ENCODE measurements at regions not wholly inside any gene's neighbourhood (a gene's known extent, or its start where the extent isn't known, plus 50 kb on each side); places are given as distances from the start of the nearest gene placed in this dataset.
"Not testable (repeated sequence)": the region's sequence is repeated elsewhere in the genome, so short reads cannot be mapped to it uniquely, and the experiment has no call there.

DNA sequence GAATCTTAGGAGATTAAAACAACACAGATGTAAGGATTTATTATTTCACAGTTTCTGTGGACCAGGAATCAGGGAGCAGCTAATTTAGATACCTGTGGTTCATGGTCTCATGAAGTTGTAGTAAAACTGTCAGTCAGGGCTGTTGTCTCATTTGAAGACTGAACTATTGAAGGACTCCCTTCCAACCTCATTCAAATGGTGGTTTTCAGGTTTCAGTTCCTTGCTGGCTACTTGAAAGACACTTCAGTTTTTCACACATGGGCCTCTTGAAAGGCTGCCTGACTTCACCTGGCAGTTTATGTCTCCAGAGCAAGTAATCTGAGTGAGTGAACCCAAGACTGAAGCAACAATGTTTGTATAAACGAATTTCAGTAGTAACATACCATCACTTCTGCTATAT is 915.9 kb downstream of the PLA2G4A start:
- DNase-seq = no peak

DNA sequence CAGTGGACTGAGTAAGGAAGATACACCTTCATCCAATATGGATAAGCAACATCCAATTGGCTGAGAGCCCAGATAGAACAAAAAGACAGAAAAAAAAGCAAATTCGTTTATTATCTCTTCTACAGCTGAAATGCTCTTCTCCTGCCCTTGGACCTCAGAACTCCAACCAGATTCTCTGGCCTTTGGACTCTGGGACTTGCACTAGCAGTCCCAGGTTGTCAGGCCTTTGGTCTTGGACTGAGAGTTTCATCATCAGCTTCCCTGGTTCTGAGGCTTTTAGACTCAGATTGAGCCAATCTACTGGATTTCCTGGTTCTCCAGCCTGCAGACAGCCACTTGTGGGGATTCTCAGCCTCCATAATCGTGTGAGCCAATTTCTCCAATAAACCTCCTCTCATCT is 926.8 kb downstream of the PLA2G4A start:
- DNase-seq = no peak

DNA sequence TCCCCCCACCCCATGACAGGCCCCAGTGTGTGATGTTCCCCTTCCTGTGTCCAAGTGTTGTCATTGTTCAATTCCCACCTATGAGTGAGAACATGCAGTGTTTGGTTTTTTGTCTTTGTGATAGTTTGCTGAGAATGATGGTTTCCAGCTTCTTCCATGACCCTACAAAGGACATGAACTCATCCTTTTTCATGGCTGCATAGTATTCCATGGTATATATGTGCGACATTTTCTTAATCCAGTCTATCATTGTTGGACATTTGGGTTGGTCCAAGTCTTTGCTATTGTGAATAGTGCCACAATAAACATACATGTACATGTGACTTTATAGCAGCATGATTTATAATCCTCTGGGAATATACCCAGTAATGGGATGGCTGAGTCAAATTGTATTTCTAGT is 927.9 kb downstream of the PLA2G4A start:
- DNase-seq = not testable (repeated sequence)

DNA sequence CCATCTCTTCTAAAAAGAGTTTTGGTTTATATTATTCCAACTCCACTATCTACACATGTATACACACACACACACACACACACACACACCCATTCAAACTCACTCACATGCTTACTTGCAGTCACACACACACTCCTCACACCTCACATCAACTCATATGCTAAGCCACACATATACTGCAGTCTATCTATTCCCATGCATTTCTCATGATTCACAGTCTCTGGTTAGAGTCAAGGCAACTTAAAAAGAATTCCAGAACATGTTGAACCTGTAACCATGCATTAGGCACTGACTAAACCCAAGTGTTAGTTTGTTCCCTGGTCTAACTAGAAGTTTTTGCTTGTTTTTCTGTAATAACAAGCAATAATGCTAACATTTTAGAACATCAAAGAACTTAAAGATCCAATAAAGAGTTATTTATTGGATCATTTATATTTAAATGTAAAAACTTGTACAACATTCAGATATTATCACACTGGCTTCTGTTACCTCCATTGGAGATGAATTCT is 931.1 kb downstream of the PLA2G4A start:
- no peak for DNase-seq

DNA sequence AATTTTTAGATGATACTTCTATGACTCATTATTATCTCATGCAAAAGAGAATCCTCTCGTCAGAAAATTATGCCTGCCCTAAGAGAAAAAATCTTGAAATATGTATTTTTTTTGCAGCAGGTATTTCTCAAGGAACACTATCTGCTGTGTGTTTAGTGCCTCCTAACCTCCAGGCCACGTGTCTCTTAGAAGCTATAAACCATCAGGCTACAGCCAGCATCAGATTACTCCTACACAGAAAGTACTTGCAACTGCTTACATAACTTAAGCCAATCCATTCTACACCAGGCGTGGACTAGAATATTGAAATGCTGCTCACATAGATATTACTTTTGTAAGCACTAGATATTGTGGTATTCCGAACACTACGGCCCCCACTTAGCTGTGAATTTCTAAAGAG is 933.4 kb downstream of the PLA2G4A start:
- no peak for DNase-seq

DNA sequence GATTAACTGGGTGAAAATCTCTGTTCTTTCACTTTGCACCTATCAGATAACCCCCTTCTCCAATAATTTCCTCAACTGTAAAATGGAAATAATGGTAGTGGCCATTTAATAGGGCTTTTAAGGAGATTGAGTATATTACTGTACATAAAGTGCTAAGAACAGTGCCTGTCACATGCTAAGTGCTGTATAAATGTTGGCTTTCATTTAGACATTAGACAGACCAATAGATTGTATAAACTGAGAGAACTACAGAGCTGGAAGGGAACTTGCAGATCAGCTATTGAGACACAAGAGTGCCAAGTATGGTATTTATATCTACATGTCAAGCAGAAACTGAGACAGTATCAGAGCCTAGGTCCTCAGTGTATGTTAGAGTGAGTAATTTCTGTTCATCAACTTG is 934.7 kb downstream of the PLA2G4A start:
- no peak for DNase-seq

DNA sequence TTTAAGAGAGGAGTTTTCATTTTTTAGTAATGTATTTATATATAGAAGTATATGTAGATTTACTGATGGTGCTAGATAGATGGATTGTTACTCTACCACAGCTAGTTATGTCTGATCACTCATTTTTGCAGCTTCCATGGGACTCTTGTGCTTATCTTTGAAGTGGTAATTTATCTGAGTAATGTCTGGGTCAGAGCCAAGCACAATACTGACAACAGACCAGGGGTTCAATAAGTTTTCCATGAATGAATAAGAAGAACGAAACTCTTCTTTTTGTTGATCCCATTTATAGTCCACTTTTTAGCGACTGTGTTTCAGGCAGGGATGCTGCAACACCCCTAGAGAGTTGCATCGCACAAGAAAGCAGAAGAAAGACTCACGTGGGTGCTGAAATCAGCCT is 935.2 kb downstream of the PLA2G4A start:
- no peak for DNase-seq

DNA sequence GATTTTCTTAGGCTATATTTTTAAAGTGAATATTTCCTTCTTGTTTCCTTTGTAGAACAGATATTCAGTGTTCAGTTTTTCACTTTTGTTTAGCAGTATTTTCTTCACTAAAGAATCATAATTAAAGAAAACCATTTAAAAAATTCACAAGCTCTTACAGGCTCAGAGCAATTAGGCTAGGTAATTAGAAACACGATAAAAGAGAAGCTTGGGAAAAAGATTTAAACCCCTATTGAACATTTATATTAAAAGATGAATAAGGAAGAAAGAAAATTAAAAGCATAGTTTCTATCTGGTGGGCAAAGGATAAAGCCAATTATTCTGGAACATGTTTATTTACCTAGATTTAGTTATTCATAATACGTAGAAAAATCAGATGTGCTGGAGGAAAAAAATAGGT is 942.6 kb downstream of the PLA2G4A start:
- DNase-seq = no peak

DNA sequence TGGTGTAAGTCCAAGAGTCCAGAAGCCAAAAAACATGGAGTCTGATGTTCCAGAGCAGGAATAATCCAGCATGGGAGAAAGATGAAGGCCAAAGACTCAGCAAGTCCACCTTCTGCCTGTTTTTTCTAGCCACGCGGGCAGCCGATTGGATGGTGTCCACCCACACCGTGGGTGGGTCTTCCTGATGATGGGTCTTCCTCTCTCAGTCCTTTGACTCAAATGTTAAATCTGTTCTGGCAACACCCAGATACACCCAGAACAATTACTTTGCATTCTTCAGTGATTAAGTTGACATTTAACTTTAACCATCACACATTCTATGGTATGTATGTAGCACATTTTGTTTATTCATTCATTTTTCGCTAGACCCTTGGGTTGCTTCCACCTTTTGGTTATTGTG is 944.4 kb downstream of the PLA2G4A start:
- no peak for DNase-seq

DNA sequence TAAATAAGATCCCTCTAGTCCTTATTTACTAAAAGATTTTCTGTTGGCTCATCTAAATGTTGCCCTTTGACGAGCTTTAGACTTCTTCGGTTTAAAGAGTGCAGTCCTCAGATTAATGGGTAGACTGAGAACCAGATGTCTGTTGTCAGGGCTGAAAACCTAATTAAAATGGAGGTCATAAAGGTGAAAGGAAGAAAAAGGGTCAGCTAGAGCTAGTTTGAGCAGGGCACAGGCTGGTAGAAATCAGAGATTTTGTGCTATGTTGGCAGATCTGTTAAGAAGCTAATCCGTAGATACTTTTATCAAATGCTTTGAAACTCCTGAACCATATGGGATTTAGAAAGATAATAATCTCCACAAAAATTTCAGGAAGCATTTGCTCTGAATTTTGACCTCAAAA is 959.0 kb downstream of the PLA2G4A start:
- DNase-seq = no peak

DNA sequence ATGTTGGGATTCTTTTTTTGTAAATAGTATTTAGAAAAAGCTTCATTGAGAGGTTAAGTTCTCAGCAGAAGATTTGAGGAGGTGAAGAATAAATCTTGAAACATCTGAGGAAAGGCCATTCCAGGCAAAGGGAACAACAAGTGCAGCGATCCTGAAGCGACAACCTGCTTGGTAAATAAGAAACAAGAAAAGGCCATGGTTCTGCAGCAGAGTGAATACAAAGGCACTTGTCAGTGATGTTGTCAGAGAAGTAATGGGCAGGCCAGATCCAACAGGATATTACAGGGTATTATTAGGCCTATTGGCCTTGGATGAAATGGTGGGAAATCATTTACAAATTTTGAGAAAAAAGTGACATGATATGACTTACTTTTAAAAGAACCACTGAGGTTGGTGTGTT is 960.0 kb downstream of the PLA2G4A start:
- no peak for DNase-seq

DNA sequence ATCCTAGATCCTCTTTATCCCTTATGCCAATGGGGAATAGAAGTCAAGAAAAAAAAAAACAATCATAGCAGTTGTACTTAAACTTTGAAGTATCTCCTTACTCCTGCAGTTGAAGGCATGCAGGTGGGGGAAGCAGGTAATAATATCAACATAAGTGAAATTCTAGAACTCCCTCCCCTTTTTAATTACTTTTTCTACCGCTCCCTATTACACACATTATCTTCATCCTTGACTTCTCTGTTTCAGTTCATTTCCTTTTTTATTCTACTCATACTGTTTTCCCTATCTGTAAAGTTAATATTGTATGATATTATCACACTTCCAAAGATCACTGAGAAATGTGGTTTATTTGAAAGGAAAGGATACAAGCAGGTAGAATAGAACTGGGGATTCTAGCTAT is 962.0 kb downstream of the PLA2G4A start:
- DNase-seq = no peak

DNA sequence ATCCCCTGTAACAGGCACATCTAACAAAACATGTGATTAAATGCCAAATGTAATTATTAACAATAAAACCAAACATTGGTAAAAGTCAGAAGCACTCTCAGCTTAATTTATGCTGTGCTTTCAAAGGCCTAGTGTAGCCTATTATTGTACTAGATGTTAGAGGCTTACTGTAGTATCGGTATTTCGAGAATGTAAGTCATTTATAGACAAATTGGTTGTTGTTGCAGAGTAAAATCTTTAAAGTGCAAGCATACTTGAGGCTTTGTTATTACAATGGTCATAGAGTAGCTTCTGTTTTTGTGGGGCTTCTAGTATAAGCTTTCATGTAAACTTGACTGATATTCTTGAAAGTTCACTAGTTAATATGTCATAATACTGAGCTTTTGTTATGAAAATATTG is 965.8 kb downstream of the PLA2G4A start:
- DNase-seq = no peak

DNA sequence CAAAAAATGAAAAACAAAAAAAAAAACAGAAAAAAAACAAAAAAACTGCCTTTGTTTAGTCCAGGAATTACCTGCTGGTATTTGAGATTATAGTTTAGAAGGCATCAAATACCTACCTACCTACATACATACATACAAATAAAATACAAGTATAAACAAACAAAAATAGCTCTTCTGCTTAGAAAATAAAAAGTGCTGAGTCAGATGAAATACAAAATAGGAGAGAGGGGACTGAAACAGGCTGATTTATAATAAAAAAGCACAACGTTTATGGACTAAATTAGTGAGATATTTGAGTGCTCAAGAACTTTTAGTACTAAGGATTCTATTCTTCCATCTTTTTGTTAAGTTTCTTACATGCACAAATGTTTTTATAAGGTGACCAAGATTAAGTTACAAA is 980.8 kb downstream of the PLA2G4A start:
- DNase-seq = no peak

DNA sequence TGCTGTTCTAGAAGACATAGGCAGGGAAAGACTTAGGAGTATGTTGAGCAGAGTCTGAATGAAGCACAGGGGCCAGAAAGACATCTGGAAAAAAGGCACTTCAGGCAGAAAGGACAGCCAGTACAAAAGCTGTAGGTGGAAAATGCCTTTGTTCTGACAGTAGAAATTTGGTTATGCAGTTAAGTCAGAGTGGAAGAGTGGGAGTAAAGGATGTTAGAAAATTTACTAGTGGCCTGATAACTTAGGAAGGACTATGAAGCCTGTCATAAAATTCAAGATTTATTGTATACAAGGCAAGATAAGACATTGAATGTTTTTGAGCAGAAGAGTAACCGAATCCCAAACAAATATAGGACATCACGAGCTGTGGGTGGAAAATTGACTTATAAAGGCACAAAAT is 987.9 kb downstream of the PLA2G4A start:
- DNase-seq = no peak

DNA sequence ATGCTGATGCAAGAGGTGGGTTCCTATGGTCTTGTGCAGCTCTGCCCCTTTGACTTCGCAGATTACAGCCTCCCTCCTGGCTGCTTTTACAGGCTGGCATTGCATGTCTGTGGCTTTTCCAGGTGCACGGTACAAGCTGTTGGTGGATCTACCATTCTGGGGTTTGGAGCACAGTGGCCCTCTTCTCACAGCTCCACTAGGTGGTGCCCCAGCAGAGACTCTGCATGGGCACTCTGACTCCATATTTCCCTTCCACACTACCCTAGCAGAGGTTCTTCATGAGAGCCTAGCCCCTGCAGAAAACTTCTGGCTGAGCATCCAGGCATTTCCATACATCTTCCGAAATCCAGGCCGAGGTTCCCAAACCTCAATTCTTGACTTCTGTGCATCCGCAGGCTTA is 989.0 kb downstream of the PLA2G4A start:
- no peak for DNase-seq

DNA sequence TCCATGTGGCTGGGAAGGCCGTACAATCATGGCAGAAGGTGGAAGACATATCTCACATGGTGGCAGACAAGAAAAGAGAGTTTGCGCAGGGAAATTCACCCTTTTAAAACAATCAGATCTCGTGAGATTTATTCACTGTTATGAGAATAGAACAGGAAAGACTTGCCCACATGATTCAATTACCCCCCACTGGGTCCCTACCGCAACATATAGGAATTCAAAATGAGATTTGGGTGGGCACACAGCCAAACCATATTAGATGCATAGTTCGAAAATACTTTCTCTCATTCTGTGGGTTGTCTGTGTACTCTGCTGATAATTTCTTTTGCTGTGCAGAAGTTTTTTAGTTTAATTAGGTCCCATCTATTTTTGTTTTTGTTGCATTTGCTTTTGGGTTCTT is 990.3 kb downstream of the PLA2G4A start:
- no peak for DNase-seq

DNA sequence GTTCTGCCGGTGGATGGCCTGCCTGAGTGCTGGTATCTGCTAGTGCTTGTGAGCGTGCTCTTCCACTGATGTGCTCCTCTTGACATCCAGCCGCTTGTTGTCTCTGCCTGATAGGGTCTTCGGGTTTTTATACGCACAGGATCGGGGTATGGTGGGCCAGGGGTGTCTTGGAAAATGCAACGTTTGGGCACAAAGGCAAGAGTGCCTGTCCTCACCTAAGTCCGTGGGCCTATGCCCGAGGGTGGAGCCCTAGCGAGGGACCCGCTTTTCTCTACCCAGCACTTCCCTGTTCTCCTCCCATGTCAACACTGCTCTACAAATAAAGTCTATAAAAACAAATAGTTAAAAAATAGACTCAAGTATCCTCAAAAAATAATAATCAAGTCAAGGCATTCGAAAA is 1007.8 kb downstream of the PLA2G4A start:
- DNase-seq = no peak

DNA sequence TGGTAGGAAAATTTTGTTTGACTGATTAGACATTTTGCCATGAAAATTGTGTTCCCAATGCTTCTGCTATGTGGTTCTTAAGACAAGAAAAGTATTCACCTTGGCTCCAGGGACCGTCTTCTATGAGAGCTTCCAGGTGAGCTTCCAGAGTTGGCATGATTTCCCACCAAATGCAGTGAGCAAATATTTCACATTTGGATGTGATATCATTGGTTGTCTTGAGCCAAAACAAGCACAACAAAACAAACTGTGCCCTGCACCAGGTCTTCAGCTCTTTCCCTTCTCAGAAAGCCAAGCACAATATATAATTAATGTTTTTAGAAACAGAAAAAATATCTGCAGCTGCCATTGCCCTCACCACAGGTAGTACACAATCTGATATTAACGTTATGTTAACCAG is 1009.0 kb downstream of the PLA2G4A start:
- DNase-seq = no peak

DNA sequence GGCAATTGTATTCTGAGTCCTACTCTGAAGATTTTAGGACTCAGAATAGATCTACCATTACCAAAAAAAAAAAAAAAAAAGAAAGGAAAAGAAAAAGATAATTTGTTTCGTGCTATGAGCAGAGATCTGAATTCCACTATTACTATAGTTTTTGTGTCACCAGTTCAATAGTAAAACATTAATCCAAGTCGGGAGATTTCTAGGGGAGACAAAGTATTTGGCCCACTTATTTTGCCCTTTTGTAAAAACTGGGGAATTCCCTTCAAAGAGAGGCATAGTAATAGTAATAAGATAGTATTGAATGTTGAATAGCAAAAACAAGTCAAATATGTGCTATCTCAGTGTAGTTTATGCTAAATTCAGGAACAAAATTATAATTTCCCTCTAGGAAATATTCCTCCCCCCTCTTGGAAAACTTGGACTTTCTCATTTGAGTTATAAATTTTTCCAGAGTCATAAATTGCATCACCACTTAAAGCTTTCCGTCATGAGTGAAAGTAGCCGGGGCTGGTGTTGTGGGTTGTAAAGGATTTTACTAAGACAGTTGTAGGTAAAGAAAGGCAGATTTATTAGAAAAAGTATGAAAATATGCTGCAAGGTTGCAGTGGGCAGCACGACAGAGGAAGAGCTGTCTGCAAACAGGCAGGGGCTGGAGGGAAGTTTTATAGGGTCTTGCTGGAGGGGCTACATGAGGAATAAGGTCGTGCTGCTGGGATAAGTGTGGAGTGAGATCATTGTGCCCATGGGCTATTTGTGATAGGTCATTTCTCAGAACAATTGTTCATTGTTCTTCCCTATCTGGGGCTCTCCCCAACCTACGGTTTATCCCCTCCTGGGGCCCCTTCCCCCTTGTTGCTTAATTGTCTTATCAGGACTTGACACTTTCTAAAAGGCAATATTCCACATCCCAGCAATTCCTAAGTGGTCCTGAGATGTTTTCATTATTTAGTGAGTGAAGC is 1009.9 kb downstream of the PLA2G4A start:
- no peak for DNase-seq

DNA sequence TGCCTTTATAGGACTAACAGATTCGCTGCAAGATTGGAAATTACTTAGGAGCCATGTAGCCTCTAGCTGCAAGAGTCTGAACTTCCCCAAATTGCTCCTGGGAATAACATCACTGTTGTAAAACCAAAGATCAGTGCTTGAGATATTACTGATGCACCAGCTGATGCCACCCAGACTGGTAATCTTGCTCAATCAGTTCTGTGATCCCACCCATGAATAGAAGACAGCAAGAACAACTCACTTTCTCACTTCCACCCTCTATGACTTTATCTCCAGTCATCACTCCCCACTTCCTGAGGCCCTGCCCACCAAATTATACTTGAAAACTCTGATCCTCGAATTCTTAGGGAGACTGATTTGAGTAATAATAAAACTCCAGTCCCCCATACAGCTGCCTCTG is 1011.1 kb downstream of the PLA2G4A start:
- no peak for DNase-seq

DNA sequence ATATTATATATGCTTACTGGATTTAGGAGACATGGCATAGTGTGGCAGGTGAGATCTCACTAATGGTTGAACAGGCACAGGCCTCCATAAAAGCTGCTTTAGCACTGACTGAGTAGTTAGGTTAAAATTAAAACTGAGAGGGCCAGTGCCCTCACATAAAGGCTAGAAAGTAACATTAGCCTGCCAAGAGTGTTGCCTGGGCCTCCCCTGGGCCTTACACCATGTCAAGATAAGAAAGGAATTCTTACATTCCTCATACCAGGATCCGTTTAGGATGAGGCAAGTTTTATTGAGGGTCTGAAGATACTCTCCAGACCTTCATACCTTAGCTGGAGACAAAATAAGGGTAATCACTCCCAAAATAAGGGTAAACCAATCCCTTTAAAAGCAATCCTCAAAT is 1011.8 kb downstream of the PLA2G4A start:
- DNase-seq = no peak

DNA sequence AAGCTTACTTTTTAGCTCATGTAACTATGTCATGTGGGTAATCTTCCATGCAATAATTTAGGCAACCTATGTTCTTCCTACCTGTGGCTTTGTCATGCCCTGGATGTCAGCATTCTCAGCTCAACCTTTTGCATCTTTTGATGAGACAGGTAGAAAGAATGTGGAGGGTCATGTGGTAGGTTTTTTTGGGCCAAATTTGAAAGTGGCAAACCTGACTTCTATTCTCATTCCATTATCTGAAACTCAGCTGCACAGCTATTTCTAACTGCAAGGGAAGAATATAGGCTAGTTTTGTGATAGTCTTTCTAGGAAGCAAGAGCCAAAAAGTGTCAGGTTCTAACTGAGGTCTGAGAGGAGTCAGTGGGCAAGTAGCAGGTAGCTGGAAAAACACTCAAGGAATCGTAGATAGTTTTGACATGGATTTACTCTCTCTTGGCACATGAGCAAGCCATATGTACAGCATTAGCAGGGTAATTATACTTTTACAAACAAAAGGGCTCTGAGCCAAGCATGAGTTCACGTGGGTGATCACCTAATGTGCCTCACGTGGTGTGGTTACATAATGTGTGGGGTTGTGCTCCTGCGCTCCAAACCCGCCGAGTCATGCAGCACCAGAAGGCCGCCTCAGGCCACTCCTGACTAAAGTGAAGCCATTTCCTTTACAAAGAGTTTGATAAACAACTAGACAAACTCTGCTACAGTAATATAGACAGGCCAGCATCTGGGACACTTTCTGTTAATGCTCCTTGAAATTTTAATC is 1013.8 kb downstream of the PLA2G4A start:
- no peak for DNase-seq

DNA sequence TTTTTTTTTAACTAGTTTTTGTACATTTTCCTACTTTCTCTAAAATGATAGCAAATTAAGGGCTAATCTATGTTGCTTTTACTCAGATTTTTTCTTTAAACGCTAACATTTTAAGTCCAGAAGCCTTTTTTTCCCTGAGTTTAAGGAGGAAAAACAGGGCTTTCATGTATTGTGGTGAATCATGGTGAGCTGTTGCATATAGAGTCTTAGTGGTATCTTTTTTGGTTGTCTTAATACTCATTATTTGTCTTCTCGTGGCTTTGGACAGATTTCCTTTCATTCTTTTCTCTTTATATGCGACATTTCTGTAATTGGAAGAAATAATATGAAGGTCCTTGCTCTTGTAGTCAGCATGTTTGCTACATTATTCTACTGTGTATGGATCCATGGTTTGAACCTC is 1015.6 kb downstream of the PLA2G4A start:
- DNase-seq = no peak
